Skin of body (tissue), 1 donor: ENCODE measurements at regions not wholly inside any gene's neighbourhood (a gene's known extent, or its start where the extent isn't known, plus 50 kb on each side); places are given as distances from the start of the nearest gene placed in this dataset.
A peak's percentile ranks its signal among the peaks of the same experiment; 100 is the strongest.
"Not testable (repeated sequence)": the region's sequence is repeated elsewhere in the genome, so short reads cannot be mapped to it uniquely, and the experiment has no call there.

Experiments
- DNase-seq: peaks from one replicate; lab custom pipeline; 2025; lab: John Stamatoyannopoulos, UW

GRCh38 chr12:123062681-123063486 is 82.4 kb downstream of the ARL6IP4 start:
- DNase-seq, result no peak

GRCh38 chr12:123061441-123062205 is 81.1 kb downstream of the ARL6IP4 start:
- no peak for DNase-seq

- DNase-seq, result no peak
Measured at GRCh38 chr12:123059500-123059899, 79.0 kb downstream of the ARL6IP4 start.

- DNase-seq, result peak; percentile 31
Measured at GRCh38 chr12:123058980-123059379, 78.5 kb downstream of the ARL6IP4 start.

GRCh38 chr12:123058481-123058880 is 78.0 kb downstream of the ARL6IP4 start:
- DNase-seq, result no peak

GRCh38 chr12:123057513-123058265 is 77.2 kb downstream of the ARL6IP4 start:
- no peak for DNase-seq

- DNase-seq, result no peak
Measured at GRCh38 chr12:123056709-123057108, 76.2 kb downstream of the ARL6IP4 start.

GRCh38 chr12:123056053-123056452 is 75.6 kb downstream of the ARL6IP4 start:
- no peak for DNase-seq

GRCh38 chr12:123055281-123055766 is 74.8 kb downstream of the ARL6IP4 start:
- no peak for DNase-seq

- DNase-seq, result no peak
Measured at GRCh38 chr12:123054371-123054770, 73.9 kb downstream of the ARL6IP4 start.

GRCh38 chr12:123051556-123051955 is 71.1 kb downstream of the ARL6IP4 start:
- DNase-seq, result no peak

- no peak for DNase-seq
Measured at GRCh38 chr12:123050913-123051312, 70.4 kb downstream of the ARL6IP4 start.

GRCh38 chr12:123050331-123050831 is 69.9 kb downstream of the ARL6IP4 start:
- DNase-seq, result peak; percentile 20

- DNase-seq, result no peak
Measured at GRCh38 chr12:123049398-123050240, 69.1 kb downstream of the ARL6IP4 start.

- DNase-seq, result not testable (repeated sequence)
Measured at GRCh38 chr12:123047892-123048291, 67.4 kb downstream of the ARL6IP4 start.

- DNase-seq, result no peak
Measured at GRCh38 chr12:123047289-123047688, 66.8 kb downstream of the ARL6IP4 start.

- no peak for DNase-seq
Measured at GRCh38 chr12:123046431-123046830, 66.0 kb downstream of the ARL6IP4 start.

- DNase-seq, result no peak
Measured at GRCh38 chr12:123045678-123046077, 65.2 kb downstream of the ARL6IP4 start.

GRCh38 chr12:123044351-123044750 is 63.9 kb downstream of the ARL6IP4 start:
- DNase-seq, result no peak

- DNase-seq, result peak; percentile 15
Measured at GRCh38 chr12:123043536-123044001, 63.1 kb downstream of the ARL6IP4 start.
